Breast epithelium (tissue), 4 donors: ENCODE measurements at regions not wholly inside any gene's neighbourhood (a gene's known extent, or its start where the extent isn't known, plus 50 kb on each side); places are given as distances from the start of the nearest gene placed in this dataset.

Source experiments
- DNase-seq, 2 donors: peaks; one replicate each; pipeline ENCODE4 v3.0.0-alpha.2; 2019; ENCODE audit warnings: low spot score in 2 of 2
- H3K27ac ChIP-seq, 2 donors: fragments of 200-600 bp; sonication (generic) in 1 of 2; one replicate each; pipeline ENCODE4 v1.5.1; 2016 to 2019; ENCODE audit warnings: mild to moderate bottlenecking in 1 of 2
- H3K27me3 ChIP-seq, 2 donors: fragments of 200-600 bp; sonication (generic) in 1 of 2; one replicate each; pipeline versions ENCODE4 v1.5.1 to v1.6.0; 2017 to 2019; ENCODE audit warnings: control low read depth in 1 of 2, mild to moderate bottlenecking in 1 of 2
- H3K36me3 ChIP-seq: fragments of 200-600 bp; one replicate; pipeline ENCODE4 v1.5.1; 2019
- H3K4me1 ChIP-seq, 2 donors: fragments of 200-600 bp; sonication (generic); one replicate each; pipeline ENCODE4 v1.5.1; 2016 to 2019; ENCODE audit warnings: control low read depth in 1 of 2
- H3K4me3 ChIP-seq, 3 donors: fragments of 200-600 bp; sonication (generic); 1 replicate in 2 of 3; 2 replicates in 1 of 3; pipeline ENCODE4 v1.5.1; 2016 to 2019; ENCODE audit warnings: mild to moderate bottlenecking in 3 of 3, moderate library complexity in 2 of 3
- H3K9me3 ChIP-seq, 2 donors: fragments of 200-600 bp; sonication (generic) in 1 of 2; one replicate each; pipeline ENCODE4 v1.5.1; 2016 to 2019; ENCODE audit warnings: control low read depth in 1 of 2
- POLR2A ChIP-seq: fragments of 450-650 bp; IDR thresholded peaks from one replicate; pipeline ENCODE4 v1.6.1; 2016; ENCODE audit warnings: antibody characterized with exemption, mild to moderate bottlenecking, moderate library complexity
- POLR2AphosphoS5 ChIP-seq, 3 donors: sonication (generic); formaldehyde crosslinking; IDR thresholded peaks; one replicate each; pipeline ENCODE4 v1.6.1; 2017; ENCODE audit warnings: antibody characterized with exemption in 3 of 3
- intact Hi-C: fragments of 100-400 bp; cut with DNase I; formaldehyde crosslinking; loops from one replicate; pipeline ENCODE4 v1.15.1; 2023; ENCODE audit warnings: low total_unique reads
- TF ChIP-seq, protein P1 (sequence below), 3 donors: fragments of 450-650 bp; IDR thresholded peaks; one replicate each; pipeline ENCODE4 v1.5.1; 2016 to 2017; ENCODE audit warnings: antibody characterized with exemption in 3 of 3, mild to moderate bottlenecking in 3 of 3, moderate library complexity in 3 of 3

DNA sequence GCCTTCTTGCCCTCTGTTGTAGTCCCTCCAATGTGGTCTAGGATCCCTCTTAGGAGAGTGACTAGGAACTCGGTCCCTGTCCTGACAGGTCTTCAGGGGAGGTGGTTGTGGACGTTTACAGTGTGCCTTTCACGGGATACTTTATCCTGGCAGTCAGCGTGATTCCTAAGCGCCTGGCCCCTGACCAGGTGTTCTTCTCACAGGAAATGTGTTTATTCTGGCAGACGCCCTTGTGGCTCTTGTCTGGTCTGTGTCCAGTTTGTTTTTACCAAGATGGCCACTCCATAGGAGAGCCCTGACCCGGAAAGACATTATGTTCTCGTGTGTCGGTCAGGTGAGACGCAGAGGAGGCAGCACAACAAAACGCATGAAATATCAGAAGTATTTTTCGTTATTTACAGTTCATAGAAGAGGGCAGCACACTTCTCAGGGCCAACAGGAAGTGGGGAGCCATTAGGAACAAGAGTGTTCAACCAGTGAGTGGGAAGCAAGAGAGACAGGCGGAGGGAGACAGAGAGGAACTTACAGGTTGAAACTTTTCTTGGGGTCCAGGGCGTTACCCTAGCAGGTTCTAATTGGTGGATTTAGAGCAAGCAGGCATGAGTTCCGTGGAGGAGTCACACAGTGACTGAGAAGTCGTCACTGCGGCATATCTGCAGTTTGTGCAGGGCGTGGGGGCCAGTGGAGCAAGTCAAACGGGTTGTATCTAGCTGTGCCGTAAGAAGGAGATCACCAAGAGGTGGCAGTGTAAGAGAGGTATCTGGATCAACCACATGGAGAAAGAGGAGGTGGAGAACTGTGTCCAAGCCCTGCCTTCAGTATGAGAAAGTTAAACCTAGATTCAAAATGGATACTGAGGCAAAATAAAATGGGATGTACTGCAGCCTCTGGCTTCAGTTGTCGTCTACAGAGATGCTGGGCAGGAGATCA, 412.9 kb downstream of the ZSWIM6 start:
- Histone ChIP-seq H3K4me1 (no peaks in the 10 kb centered on the region), H3K9me3 (no peaks in the 10 kb centered on the region), H3K27me3 (no peaks in the 10 kb centered on the region), H3K27ac (no peak overlapping the region), H3K36me3 (no peaks in the 10 kb centered on the region), H3K4me3 (no peak overlapping the region)
- DNase-seq: no peak
- no peak for TF ChIP-seq POLR2AphosphoS5 (IDR thresholded peaks at IDR 0.05)
- no peak for TF ChIP-seq POLR2A
- TF ChIP-seq, protein P1, sequence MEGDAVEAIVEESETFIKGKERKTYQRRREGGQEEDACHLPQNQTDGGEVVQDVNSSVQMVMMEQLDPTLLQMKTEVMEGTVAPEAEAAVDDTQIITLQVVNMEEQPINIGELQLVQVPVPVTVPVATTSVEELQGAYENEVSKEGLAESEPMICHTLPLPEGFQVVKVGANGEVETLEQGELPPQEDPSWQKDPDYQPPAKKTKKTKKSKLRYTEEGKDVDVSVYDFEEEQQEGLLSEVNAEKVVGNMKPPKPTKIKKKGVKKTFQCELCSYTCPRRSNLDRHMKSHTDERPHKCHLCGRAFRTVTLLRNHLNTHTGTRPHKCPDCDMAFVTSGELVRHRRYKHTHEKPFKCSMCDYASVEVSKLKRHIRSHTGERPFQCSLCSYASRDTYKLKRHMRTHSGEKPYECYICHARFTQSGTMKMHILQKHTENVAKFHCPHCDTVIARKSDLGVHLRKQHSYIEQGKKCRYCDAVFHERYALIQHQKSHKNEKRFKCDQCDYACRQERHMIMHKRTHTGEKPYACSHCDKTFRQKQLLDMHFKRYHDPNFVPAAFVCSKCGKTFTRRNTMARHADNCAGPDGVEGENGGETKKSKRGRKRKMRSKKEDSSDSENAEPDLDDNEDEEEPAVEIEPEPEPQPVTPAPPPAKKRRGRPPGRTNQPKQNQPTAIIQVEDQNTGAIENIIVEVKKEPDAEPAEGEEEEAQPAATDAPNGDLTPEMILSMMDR (IDR thresholded peaks at IDR 0.05): no peak
- intact Hi-C loops: no loop called here

DNA sequence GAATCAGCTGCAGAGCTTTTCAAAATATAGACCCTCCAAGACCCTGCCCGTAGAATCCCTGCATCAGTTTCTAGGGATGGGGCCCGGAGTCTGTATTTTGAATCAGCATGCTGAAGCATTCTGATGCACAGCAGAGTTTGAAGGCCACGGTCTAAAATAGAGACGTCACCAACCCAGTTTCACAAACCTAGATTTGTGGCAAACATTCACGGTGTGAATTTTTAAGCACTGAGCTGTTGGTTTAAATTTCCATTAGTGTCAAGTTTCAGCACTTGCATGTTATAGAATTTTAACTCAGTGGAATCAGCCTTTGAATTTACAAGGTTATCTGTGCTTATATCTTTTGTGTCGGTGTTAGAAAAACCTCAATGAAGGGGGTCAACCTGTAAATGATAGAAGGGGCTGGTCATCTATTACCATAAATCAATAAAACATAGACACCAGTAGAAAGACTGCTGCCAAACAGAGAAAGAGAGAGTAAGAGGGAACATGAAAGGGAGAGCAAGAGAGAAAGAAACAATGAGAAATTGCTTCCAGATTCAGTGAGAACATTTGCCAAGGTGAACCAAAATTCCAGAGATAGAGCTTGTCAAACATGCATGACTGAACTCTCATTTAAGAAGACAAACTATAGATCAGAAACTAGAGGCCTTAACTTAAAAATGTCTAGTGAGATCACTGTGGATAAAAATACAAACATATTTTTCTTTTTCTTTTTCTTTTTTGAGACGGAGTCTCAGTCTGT, 414.9 kb downstream of the ZSWIM6 start:
- intact Hi-C loops: no loop called here
- Histone ChIP-seq H3K4me3 (no peak overlapping the region), H3K27me3 (no peaks in the 10 kb centered on the region), H3K4me1 (no peaks in the 10 kb centered on the region), H3K27ac (no peak overlapping the region), H3K9me3 (no peaks in the 10 kb centered on the region), H3K36me3 (no peaks in the 10 kb centered on the region)
- no peak for DNase-seq
- TF ChIP-seq, protein P1 (IDR thresholded peaks at IDR 0.05): no peak
- TF ChIP-seq POLR2A (no peak), POLR2AphosphoS5 (IDR thresholded peaks at IDR 0.05) (no peak)

DNA sequence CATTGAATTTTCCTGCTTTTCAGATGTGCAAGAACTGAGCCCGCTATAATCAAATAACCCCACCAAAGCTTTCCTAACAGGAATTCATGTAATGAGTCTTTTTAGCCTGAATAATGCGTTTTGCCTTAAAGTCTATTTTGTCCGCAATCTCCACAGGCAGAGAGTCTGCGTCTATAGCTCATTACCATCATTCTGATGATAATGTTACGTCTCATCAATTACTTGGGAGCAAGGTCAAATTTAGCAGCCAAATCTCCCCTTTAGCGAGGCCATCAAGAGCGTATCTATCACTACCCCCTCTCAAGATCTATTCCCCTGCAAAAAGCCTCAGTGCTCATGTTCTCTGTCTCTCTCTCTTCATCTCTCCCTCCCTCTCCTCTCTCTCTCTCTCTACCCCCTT, 416.1 kb downstream of the ZSWIM6 start:
- no peaks in the 10 kb centered on the region for H3K27me3 ChIP-seq
- intact Hi-C loops: loop anchor here (1.0 kb wide), 1 partner anchor 14 kb away; no protein-coding TSS in a partner anchor
- DNase-seq: no peak
- no peaks in the 10 kb centered on the region for H3K9me3 ChIP-seq
- H3K4me3 ChIP-seq: no peak overlapping the region
- TF ChIP-seq POLR2AphosphoS5 (IDR thresholded peaks at IDR 0.05) (no peak), POLR2A (no peak)
- TF ChIP-seq, protein P1 (IDR thresholded peaks at IDR 0.05): no peak
- no peak overlapping the region for H3K27ac ChIP-seq
- H3K36me3 ChIP-seq: no peaks in the 10 kb centered on the region
- no peaks in the 10 kb centered on the region for H3K4me1 ChIP-seq

DNA sequence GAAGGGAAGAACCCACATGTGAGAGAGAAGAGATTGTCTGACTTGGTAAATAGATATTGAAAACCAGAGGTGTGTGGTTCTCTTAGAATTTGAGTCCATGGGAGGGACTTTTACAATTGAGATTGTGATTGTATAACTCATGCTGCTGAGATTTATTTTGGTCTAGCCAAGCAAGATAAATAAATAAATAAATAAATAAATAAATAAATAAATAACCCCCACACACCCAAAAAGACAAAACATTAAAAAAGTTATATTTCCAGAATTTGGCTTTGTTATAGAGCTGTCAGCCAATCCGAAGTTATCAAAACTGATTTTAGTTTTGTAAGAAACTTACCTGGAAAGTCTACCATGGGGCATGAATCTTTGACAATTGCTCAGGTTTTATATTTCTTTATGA, 416.6 kb downstream of the ZSWIM6 start:
- H3K27me3 ChIP-seq: no peaks in the 10 kb centered on the region
- H3K4me3 ChIP-seq: no peak overlapping the region
- no peaks in the 10 kb centered on the region for H3K4me1 ChIP-seq
- no peak overlapping the region for H3K27ac ChIP-seq
- H3K9me3 ChIP-seq: no peaks in the 10 kb centered on the region
- intact Hi-C loops: loop anchor here (1.0 kb wide), 1 partner anchor 14 kb away; no protein-coding TSS in a partner anchor
- DNase-seq: no peak
- no peaks in the 10 kb centered on the region for H3K36me3 ChIP-seq
- TF ChIP-seq, protein P1 (IDR thresholded peaks at IDR 0.05): no peak

DNA sequence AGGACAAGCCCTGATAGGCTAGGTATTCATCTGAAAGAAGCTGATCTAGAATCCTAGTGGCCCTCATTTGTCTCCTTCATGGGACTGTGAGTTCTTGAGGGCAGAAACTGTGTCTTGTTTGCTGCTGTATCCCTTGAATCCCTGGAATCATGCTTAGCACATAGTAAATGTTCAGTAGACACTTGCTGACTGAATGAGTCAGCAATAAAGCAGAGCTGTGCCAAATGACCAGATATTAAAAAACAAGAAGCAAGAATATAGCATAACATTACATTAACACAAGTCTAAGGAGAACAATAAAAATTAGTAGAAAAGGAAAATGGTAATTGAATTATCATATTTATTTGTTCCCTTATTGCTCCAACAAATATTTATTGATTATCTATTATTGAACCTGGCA, 420.5 kb downstream of the ZSWIM6 start:
- no peak for TF ChIP-seq POLR2AphosphoS5 (IDR thresholded peaks at IDR 0.05)
- no peak for TF ChIP-seq POLR2A
- TF ChIP-seq, protein P1 (IDR thresholded peaks at IDR 0.05): no peak

More for the DNA sequence above, 420.5 kb downstream of the ZSWIM6 start:
- DNase-seq: no peak
- H3K9me3 ChIP-seq: no peaks in the 10 kb centered on the region
- intact Hi-C loops: no loop called here
- no peaks in the 10 kb centered on the region for H3K4me1 ChIP-seq
- H3K36me3 ChIP-seq: no peaks in the 10 kb centered on the region
- no peak overlapping the region for H3K4me3 ChIP-seq
- no peaks in the 10 kb centered on the region for H3K27me3 ChIP-seq
- no peak overlapping the region for H3K27ac ChIP-seq
